ENCODE measurements at regions not wholly inside any gene's neighbourhood (a gene's known extent, or its start where the extent isn't known, plus 50 kb on each side); places are given as distances from the start of the nearest gene placed in this dataset.

DNA sequence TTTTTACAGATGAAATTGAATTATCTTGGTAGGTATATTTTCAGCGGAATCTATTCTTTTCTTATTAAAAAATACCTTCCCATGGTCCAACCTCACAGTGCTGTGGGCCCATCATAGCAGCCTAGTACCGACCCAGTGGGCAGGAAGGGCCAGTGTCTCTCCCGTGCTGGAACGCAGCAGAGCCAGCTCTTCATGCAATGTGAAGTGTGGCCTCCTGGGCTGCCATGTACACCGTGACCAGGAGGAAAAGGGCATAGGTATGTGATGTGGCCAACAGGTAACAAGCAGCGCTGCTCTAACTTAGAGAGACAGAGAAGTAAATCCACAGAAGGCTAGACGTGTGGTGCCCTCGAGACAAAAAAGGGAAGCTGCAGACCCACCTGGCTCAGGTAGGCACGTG lies 221.1 kb upstream of the SALL3 start:
- no peak overlapping the region for H3K4me3 ChIP-seq (ENCODE audit: low read depth, low read length)
- H3K4me1 ChIP-seq (ENCODE audit: control insufficient read depth, insufficient read depth, low read length, unreplicated experiment): no peaks in the 10 kb centered on the region

DNA sequence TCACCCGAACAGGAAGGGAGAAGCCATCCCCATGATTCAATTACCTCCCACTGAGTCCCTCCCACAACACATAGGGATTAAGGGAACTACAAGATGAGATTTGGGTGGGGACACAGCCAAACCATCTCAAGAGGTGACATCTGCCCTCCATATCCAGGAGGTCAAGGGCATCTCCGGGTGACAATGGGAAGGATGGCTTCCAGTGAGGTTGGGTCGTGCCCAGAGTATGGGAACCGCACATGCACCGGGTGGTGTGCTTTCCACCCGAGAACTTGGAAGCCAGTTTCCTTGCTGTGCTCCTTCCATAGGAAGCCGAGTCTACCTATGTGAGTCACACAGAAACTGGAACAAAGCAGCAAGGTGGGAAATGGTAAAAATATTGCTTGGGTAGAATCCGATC lies 216.9 kb upstream of the SALL3 start:
- Histone ChIP-seq H3K36me3 (ENCODE audit: insufficient read depth, low read length) (no peaks in the 10 kb centered on the region), H2AFZ (ENCODE audit: low read length, unreplicated experiment) (no peak overlapping the region), H3K4me3 (ENCODE audit: low read depth, low read length) (no peak overlapping the region), H3K27ac (ENCODE audit: low read depth, low read length) (no peak overlapping the region), H3K79me2 (ENCODE audit: control insufficient read depth, insufficient read depth, low read length, unreplicated experiment) (no peaks in the 10 kb centered on the region), H3K27me3 (ENCODE audit: insufficient read depth, low read length) (no peaks in the 10 kb centered on the region), H3K4me1 (ENCODE audit: control insufficient read depth, insufficient read depth, low read length, unreplicated experiment) (no peaks in the 10 kb centered on the region)

More for the DNA sequence above, 221.1 kb upstream of the SALL3 start:
- no peaks in the 10 kb centered on the region for H3K27me3 ChIP-seq (ENCODE audit: insufficient read depth, low read length)
- H3K36me3 ChIP-seq (ENCODE audit: insufficient read depth, low read length): no peaks in the 10 kb centered on the region
- H3K79me2 ChIP-seq (ENCODE audit: control insufficient read depth, insufficient read depth, low read length, unreplicated experiment): no peaks in the 10 kb centered on the region
- no peak overlapping the region for H2AFZ ChIP-seq (ENCODE audit: low read length, unreplicated experiment)
- H3K27ac ChIP-seq (ENCODE audit: low read depth, low read length): no peak overlapping the region

DNA sequence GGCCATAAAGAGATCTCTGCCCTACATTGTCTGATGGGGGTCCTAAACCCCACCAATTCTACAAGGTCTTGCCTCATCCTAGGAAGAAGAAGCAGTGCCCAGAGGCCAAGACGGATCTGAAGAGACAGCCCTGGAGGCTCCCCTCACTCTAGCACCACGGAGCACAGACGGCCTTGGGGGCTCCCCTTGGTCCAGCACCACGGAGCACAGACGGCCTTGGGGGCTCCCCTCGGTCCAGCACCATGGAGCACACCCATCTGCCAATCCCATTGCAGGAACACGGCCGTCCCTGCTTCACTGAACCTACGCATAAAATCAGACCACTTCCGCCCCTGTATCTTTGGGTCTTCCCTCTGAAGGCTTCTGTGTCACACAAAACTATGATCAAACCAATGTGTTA lies 215.1 kb upstream of the SALL3 start:
- no peak overlapping the region for H2AFZ ChIP-seq (ENCODE audit: low read length, unreplicated experiment)
- H3K27ac ChIP-seq (ENCODE audit: low read depth, low read length): no peak overlapping the region
- H3K36me3 ChIP-seq (ENCODE audit: insufficient read depth, low read length): no peaks in the 10 kb centered on the region
- H3K79me2 ChIP-seq (ENCODE audit: control insufficient read depth, insufficient read depth, low read length, unreplicated experiment): no peaks in the 10 kb centered on the region
- H3K4me3 ChIP-seq (ENCODE audit: low read depth, low read length): no peak overlapping the region
- no peaks in the 10 kb centered on the region for H3K4me1 ChIP-seq (ENCODE audit: control insufficient read depth, insufficient read depth, low read length, unreplicated experiment)
- no peaks in the 10 kb centered on the region for H3K27me3 ChIP-seq (ENCODE audit: insufficient read depth, low read length)

GRCh38 chr18:78765142-78765541 lies 214.5 kb upstream of the SALL3 start:
- Histone ChIP-seq H3K79me2 (ENCODE audit: control insufficient read depth, insufficient read depth, low read length, unreplicated experiment) (no peaks in the 10 kb centered on the region), H3K27me3 (ENCODE audit: insufficient read depth, low read length) (no peaks in the 10 kb centered on the region), H3K27ac (ENCODE audit: low read depth, low read length) (no peak overlapping the region), H3K36me3 (ENCODE audit: insufficient read depth, low read length) (no peaks in the 10 kb centered on the region), H3K4me1 (ENCODE audit: control insufficient read depth, insufficient read depth, low read length, unreplicated experiment) (no peaks in the 10 kb centered on the region), H3K4me3 (ENCODE audit: low read depth, low read length) (no peak overlapping the region), H2AFZ (ENCODE audit: low read length, unreplicated experiment) (no peak overlapping the region)

- Histone ChIP-seq H2AFZ (ENCODE audit: low read length, unreplicated experiment) (no peak overlapping the region), H3K36me3 (ENCODE audit: insufficient read depth, low read length) (no peaks in the 10 kb centered on the region), H3K4me1 (ENCODE audit: control insufficient read depth, insufficient read depth, low read length, unreplicated experiment) (no peaks in the 10 kb centered on the region), H3K4me3 (ENCODE audit: low read depth, low read length) (no peak overlapping the region), H3K27ac (ENCODE audit: low read depth, low read length) (no peak overlapping the region), H3K27me3 (ENCODE audit: insufficient read depth, low read length) (no peaks in the 10 kb centered on the region), H3K79me2 (ENCODE audit: control insufficient read depth, insufficient read depth, low read length, unreplicated experiment) (no peaks in the 10 kb centered on the region)
Measured at GRCh38 chr18:78765637-78766281, 213.9 kb upstream of the SALL3 start.

DNA sequence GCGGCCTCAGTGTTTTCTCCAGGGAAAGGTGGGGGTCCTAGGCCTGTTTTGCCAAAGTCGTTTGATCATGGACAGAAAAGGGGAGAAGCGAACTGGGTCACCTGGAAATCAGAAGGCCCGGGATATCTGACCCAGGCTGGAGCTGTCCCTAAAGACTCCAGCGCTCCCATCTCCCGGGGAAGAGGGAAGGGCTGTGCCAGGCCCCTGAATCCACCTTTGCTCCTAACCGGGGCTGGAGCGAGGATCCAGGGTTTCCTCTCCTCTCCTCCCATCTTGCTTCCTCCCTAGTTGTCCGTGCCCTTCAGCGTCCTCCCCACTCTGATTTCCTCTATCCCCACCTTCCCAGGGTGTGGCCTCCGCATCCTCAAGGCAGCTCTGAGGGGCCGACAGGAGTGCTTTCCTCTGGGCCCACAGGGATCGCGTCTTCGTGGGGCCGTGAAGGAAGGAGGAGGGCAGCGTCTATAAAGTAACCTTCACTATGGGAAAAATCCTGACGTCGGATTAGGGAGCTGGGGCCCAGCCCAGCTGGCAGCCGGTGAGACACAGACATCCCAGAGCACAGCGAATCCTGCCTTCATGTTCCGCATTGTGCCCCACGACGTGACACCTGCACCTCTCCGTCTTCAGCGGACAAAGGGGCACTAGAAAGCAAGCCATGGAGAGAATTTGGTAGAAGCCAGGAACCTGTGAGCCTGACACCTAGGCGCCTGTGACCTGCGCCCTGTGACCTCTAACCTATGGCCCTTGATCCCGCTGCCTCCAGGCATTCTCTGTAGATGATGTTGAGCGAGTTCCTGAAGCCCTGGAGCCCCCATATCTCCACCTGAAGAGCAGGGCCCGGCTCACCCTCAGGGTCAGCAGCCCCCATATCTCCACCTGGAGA lies 212.7 kb upstream of the SALL3 start:
- H3K79me2 ChIP-seq (ENCODE audit: control insufficient read depth, insufficient read depth, low read length, unreplicated experiment): no peaks in the 10 kb centered on the region
- no peaks in the 10 kb centered on the region for H3K27me3 ChIP-seq (ENCODE audit: insufficient read depth, low read length)
- no peak overlapping the region for H2AFZ ChIP-seq (ENCODE audit: low read length, unreplicated experiment)
- no peaks in the 10 kb centered on the region for H3K4me1 ChIP-seq (ENCODE audit: control insufficient read depth, insufficient read depth, low read length, unreplicated experiment)
- no peak overlapping the region for H3K27ac ChIP-seq (ENCODE audit: low read depth, low read length)
- no peak overlapping the region for H3K4me3 ChIP-seq (ENCODE audit: low read depth, low read length)
- H3K36me3 ChIP-seq (ENCODE audit: insufficient read depth, low read length): no peaks in the 10 kb centered on the region

- Histone ChIP-seq H2AFZ (ENCODE audit: low read length, unreplicated experiment) (no peak overlapping the region), H3K27me3 (ENCODE audit: insufficient read depth, low read length) (no peaks in the 10 kb centered on the region), H3K4me1 (ENCODE audit: control insufficient read depth, insufficient read depth, low read length, unreplicated experiment) (no peaks in the 10 kb centered on the region), H3K79me2 (ENCODE audit: control insufficient read depth, insufficient read depth, low read length, unreplicated experiment) (no peaks in the 10 kb centered on the region), H3K4me3 (ENCODE audit: low read depth, low read length) (no peak overlapping the region), H3K36me3 (ENCODE audit: insufficient read depth, low read length) (no peaks in the 10 kb centered on the region), H3K27ac (ENCODE audit: low read depth, low read length) (no peak overlapping the region)
Measured at GRCh38 chr18:78767648-78768071, 212.0 kb upstream of the SALL3 start.

GRCh38 chr18:78768221-78768620 lies 211.4 kb upstream of the SALL3 start:
- no peak overlapping the region for H2AFZ ChIP-seq (ENCODE audit: low read length, unreplicated experiment)
- no peak overlapping the region for H3K27ac ChIP-seq (ENCODE audit: low read depth, low read length)
- no peaks in the 10 kb centered on the region for H3K36me3 ChIP-seq (ENCODE audit: insufficient read depth, low read length)
- H3K79me2 ChIP-seq (ENCODE audit: control insufficient read depth, insufficient read depth, low read length, unreplicated experiment): no peaks in the 10 kb centered on the region
- H3K4me3 ChIP-seq (ENCODE audit: low read depth, low read length): no peak overlapping the region
- H3K27me3 ChIP-seq (ENCODE audit: insufficient read depth, low read length): no peaks in the 10 kb centered on the region
- no peaks in the 10 kb centered on the region for H3K4me1 ChIP-seq (ENCODE audit: control insufficient read depth, insufficient read depth, low read length, unreplicated experiment)

DNA sequence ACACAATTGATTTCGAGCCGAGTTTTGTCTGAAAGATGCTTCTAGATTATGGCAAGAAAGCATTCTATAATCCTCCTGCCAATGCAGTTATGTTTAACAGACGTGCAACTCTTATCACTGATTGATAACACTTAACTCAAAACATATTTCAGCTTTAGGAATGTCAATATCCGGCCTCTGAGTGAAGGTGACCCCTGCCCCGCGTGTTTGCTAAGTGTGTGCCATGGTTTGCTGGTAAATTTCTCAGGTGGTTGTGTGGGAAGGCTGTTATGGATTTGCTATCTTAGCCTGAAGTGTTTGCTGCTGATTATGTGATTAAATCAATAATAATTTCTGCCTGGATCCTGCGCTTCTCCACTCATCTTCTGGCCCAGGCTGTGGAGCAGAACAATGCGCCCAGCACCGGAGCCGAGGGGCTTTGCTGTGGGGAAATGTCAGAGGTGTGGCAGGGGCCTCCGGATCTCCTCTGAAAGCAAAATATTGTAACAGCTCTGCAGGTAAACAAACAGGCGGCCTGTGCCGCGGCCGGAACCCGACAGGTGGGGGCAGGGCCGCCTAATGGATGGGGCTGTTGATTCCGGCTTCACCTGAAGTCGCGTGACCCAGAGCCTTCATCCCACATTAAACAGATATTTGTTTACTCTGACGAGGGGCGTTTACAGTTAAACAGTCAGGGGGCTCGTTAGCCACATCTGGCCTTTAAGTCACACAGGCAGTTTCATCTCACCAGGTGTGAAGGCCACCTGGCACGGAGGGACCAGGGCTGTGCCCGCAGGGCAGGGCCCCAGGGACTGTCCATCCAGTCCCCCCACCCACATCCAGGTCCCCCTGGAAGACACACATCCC lies 210.7 kb upstream of the SALL3 start:
- H3K27ac ChIP-seq (ENCODE audit: low read depth, low read length): no peak overlapping the region
- H3K79me2 ChIP-seq (ENCODE audit: control insufficient read depth, insufficient read depth, low read length, unreplicated experiment): no peaks in the 10 kb centered on the region
- no peaks in the 10 kb centered on the region for H3K27me3 ChIP-seq (ENCODE audit: insufficient read depth, low read length)
- no peaks in the 10 kb centered on the region for H3K36me3 ChIP-seq (ENCODE audit: insufficient read depth, low read length)
- H3K4me3 ChIP-seq (ENCODE audit: low read depth, low read length): no peak overlapping the region
- no peaks in the 10 kb centered on the region for H3K4me1 ChIP-seq (ENCODE audit: control insufficient read depth, insufficient read depth, low read length, unreplicated experiment)
- no peak overlapping the region for H2AFZ ChIP-seq (ENCODE audit: low read length, unreplicated experiment)

DNA sequence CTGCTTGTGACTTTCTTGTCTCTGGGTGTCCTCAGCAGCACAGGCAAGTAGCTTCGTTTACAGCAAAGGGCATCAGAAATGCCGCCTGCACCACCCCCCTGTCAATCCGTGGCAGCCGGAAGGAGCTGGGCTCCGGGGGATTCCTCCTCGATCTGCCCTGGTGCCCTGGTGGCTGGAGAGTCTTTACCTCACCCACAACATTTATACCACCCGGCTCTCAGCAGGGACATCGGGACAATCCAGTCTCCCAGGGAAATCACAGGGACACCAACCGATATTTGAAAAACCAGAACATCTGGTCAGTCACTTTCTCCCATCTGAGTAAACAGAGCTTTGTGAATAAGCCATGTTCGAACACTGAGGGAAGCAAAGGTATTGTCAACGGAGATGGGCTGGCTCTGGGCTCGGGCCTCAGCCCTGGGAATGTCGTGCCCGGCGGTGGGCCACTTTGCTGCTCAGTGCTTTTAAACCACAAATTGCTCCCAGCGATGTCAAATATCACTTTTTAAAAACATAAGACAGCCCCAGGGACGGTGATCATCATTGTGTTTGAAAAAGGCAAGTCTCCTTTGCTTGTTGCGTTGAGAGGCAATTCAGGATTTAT lies 210.0 kb upstream of the SALL3 start:
- Histone ChIP-seq H3K4me3 (ENCODE audit: low read depth, low read length) (no peak overlapping the region), H3K4me1 (ENCODE audit: control insufficient read depth, insufficient read depth, low read length, unreplicated experiment) (no peaks in the 10 kb centered on the region), H3K36me3 (ENCODE audit: insufficient read depth, low read length) (no peaks in the 10 kb centered on the region), H2AFZ (ENCODE audit: low read length, unreplicated experiment) (no peak overlapping the region), H3K27ac (ENCODE audit: low read depth, low read length) (no peak overlapping the region), H3K79me2 (ENCODE audit: control insufficient read depth, insufficient read depth, low read length, unreplicated experiment) (no peaks in the 10 kb centered on the region), H3K27me3 (ENCODE audit: insufficient read depth, low read length) (no peaks in the 10 kb centered on the region)
